Ovary (tissue), 7 donors: ENCODE measurements at regions not wholly inside any gene's neighbourhood (a gene's known extent, or its start where the extent isn't known, plus 50 kb on each side); places are given as distances from the start of the nearest gene placed in this dataset.
"Not testable (repeated sequence)": the region's sequence is repeated elsewhere in the genome, so short reads cannot be mapped to it uniquely, and the experiment has no call there.

Experiments
- DNase-seq, 5 donors: peaks; one replicate each; pipeline ENCODE4 v3.0.0-alpha.2; 2019 to 2020
- H3K27ac ChIP-seq, 2 donors: fragments of 200-600 bp; one replicate each; pipeline versions ENCODE4 v1.5.1 to v1.8.0; 2019 to 2022
- H3K27me3 ChIP-seq: fragments of 200-600 bp; one replicate; pipeline ENCODE4 v1.8.0; 2022
- H3K36me3 ChIP-seq: fragments of 200-600 bp; sonication (generic); one replicate; pipeline ENCODE4 v1.5.1; 2019
- H3K4me1 ChIP-seq: one replicate; pipeline ENCODE4 v1.8.1; 2013; ENCODE audit warnings: mild to moderate bottlenecking, moderate library complexity; ENCODE audit not compliant: insufficient read depth
- H3K4me3 ChIP-seq: fragments of 200-600 bp; sonication (generic); one replicate; pipeline ENCODE4 v1.5.1; 2017
- H3K9me3 ChIP-seq, 2 donors: fragments of 200-600 bp in 1 of 2; sonication (generic) in 1 of 2; one replicate each; pipeline versions ENCODE4 v1.5.1 to v1.8.1; 2013 to 2019; ENCODE audit warnings: mild to moderate bottlenecking in 1 of 2, moderate library complexity in 1 of 2
- CTCF ChIP-seq, 3 donors: fragments of 450-650 bp in 2 of 3; fragments of 200-600 bp in 1 of 3; IDR thresholded peaks; one replicate each; pipeline versions ENCODE4 v1.5.1 to v1.8.0; 2016 to 2022; ENCODE audit warnings: antibody characterized with exemption in 3 of 3, mild to moderate bottlenecking in 1 of 3
- EP300 ChIP-seq: sonication (generic); formaldehyde crosslinking; IDR thresholded peaks from one replicate; pipeline ENCODE4 v1.6.1; 2017; ENCODE audit warnings: antibody characterized with exemption
- POLR2A ChIP-seq: fragments of 450-650 bp; IDR thresholded peaks from one replicate; pipeline ENCODE4 v1.6.1; 2017; ENCODE audit warnings: antibody characterized with exemption, mild to moderate bottlenecking, moderate library complexity
- WGBS, 3 donors: extraction: QIAGEN DNeasy Blood & Tissue Kit in 1 of 3; methylation state at CpG; one replicate each; pipeline versions ENCODE4 v1.1.5 to v1.1.7; 2013 to 2017; 5-methylcytosine and 5-hydroxymethylcytosine counted together
- intact Hi-C, 4 donors: fragments of 100-400 bp; cut with DNase I; formaldehyde crosslinking; loops; one replicate each; pipeline versions ENCODE4 v1.11.0 to v1.15.1; 2022 to 2023
- donor health status: DM: no; HTN: no; CAD: no; lungs with moderate emphysema.
- donor health status: DM: no; HTN: no; CAD: no.
- donor health status: Bipolar disorder and iron deficiency.
- donor health status: DM: no; HTN: no; CAD: no.
- donor health status: DM: yes; HTN: yes; CAD: no.

- no peaks in the 10 kb centered on the region for H3K27me3 ChIP-seq
- intact Hi-C loops: no loop called here
- no peaks in the 10 kb centered on the region for H3K36me3 ChIP-seq
- H3K27ac ChIP-seq: no peak overlapping the region
- H3K9me3 ChIP-seq: no peaks in the 10 kb centered on the region
- no peaks in the 10 kb centered on the region for H3K4me1 ChIP-seq
- DNase-seq: no peak
- no peak overlapping the region for H3K4me3 ChIP-seq
- WGBS, 3 donors: 62 to 67% (median 66%) methylated on average over 2 of the region's 2 CpGs
- TF ChIP-seq POLR2A (no peak), CTCF (IDR thresholded peaks at IDR 0.05) (no peak), EP300 (no peak)
Measured at GRCh38 chr3:189375532-189375931, 203.8 kb downstream of the TPRG1 start.

- H3K27ac ChIP-seq: no peak overlapping the region
- 46 to 77% (median 75%) methylated on average over 1 of the region's 1 CpG for WGBS, 3 donors
- no peaks in the 10 kb centered on the region for H3K27me3 ChIP-seq
- no peaks in the 10 kb centered on the region for H3K36me3 ChIP-seq
- TF ChIP-seq EP300 (no peak), POLR2A (no peak), CTCF (IDR thresholded peaks at IDR 0.05) (no peak)
- intact Hi-C loops: no loop called here
- H3K9me3 ChIP-seq: no peaks in the 10 kb centered on the region
- no peak for DNase-seq
- H3K4me1 ChIP-seq: no peaks in the 10 kb centered on the region
- H3K4me3 ChIP-seq: no peak overlapping the region
Measured at GRCh38 chr3:189383630-189384029, 211.9 kb downstream of the TPRG1 start.

GRCh38 chr3:189385880-189386279 is 214.1 kb downstream of the TPRG1 start:
- H3K4me1 ChIP-seq, intact Hi-C loops, DNase-seq, H3K9me3 ChIP-seq, H3K27me3 ChIP-seq, H3K4me3 ChIP-seq, H3K36me3 ChIP-seq, H3K27ac ChIP-seq: not testable (repeated sequence)
- WGBS, 3 donors: 61 to 67% (median 65%) methylated on average over 1 of the region's 1 CpG

- Histone ChIP-seq H3K4me1 (no peaks in the 10 kb centered on the region), H3K9me3 (no peaks in the 10 kb centered on the region), H3K36me3 (no peaks in the 10 kb centered on the region), H3K27ac (no peak overlapping the region), H3K4me3 (no peak overlapping the region), H3K27me3 (no peaks in the 10 kb centered on the region)
- TF ChIP-seq POLR2A: no peak
- TF ChIP-seq CTCF (IDR thresholded peaks at IDR 0.05): no peak
- no peak for TF ChIP-seq EP300
- no peak for DNase-seq
- intact Hi-C loops: no loop called here
- WGBS, 3 donors: 71 to 93% (median 79%) methylated on average over 3 of the region's 3 CpGs
Measured at GRCh38 chr3:189386739-189387138, 215.0 kb downstream of the TPRG1 start.

GRCh38 chr3:189389346-189389745 is 217.6 kb downstream of the TPRG1 start:
- no peak for TF ChIP-seq CTCF (IDR thresholded peaks at IDR 0.05)
- TF ChIP-seq POLR2A: no peak
- no peak for TF ChIP-seq EP300
- no peak overlapping the region for H3K4me3 ChIP-seq
- no peaks in the 10 kb centered on the region for H3K9me3 ChIP-seq
- no peaks in the 10 kb centered on the region for H3K27me3 ChIP-seq
- intact Hi-C loops: no loop called here
- no peak for DNase-seq
- H3K27ac ChIP-seq: no peak overlapping the region
- no peaks in the 10 kb centered on the region for H3K4me1 ChIP-seq
- no peaks in the 10 kb centered on the region for H3K36me3 ChIP-seq
- WGBS, 3 donors: 92 to 96% (median 94%) methylated on average over 4 of the region's 4 CpGs
